Tibial nerve (tissue), 4 donors: ENCODE measurements at regions not wholly inside any gene's neighbourhood (a gene's known extent, or its start where the extent isn't known, plus 50 kb on each side); places are given as distances from the start of the nearest gene placed in this dataset.

ENCODE experiments used
- DNase-seq, 2 donors: peaks; one replicate each; pipeline ENCODE4 v3.0.0-alpha.2; 2019; ENCODE audit warnings: low spot score in 2 of 2
- H3K27ac ChIP-seq, 4 donors: fragments of 200-600 bp; sonication (generic) in 3 of 4; one replicate each; pipeline ENCODE4 v1.5.1; 2017 to 2019; ENCODE audit warnings: mild to moderate bottlenecking in 1 of 4
- H3K27me3 ChIP-seq, 2 donors: fragments of 200-600 bp; sonication (generic) in 1 of 2; one replicate each; pipeline versions ENCODE4 v1.5.1 to v1.6.0; 2017 to 2019
- H3K36me3 ChIP-seq, 3 donors: fragments of 200-600 bp; sonication (generic); one replicate each; pipeline ENCODE4 v1.5.1; 2018 to 2019
- H3K4me1 ChIP-seq, 4 donors: fragments of 200-600 bp; sonication (generic) in 3 of 4; one replicate each; pipeline ENCODE4 v1.5.1; 2017 to 2019
- H3K4me3 ChIP-seq, 4 donors: fragments of 200-600 bp; sonication (generic) in 3 of 4; one replicate each; pipeline ENCODE4 v1.5.1; 2017 to 2019; ENCODE audit warnings: mild to moderate bottlenecking in 1 of 4, moderate library complexity in 1 of 4
- H3K9me3 ChIP-seq, 4 donors: fragments of 200-600 bp; sonication (generic) in 3 of 4; one replicate each; pipeline ENCODE4 v1.5.1; 2017 to 2019
- EP300 ChIP-seq, 2 donors: sonication (generic); formaldehyde crosslinking; IDR thresholded peaks; one replicate each; pipeline ENCODE4 v1.6.1; 2017; ENCODE audit warnings: antibody characterized with exemption in 2 of 2, mild to moderate bottlenecking in 1 of 2
- POLR2A ChIP-seq, 2 donors: fragments of 450-650 bp; IDR thresholded peaks; one replicate each; pipeline ENCODE4 v1.6.1; 2017; ENCODE audit warnings: antibody characterized with exemption in 2 of 2, mild to moderate bottlenecking in 2 of 2, moderate library complexity in 2 of 2
- WGBS, 2 donors: methylation state at CpG; one replicate each; pipeline ENCODE4 v1.1.5; 2018; 5-methylcytosine and 5-hydroxymethylcytosine counted together
- TF ChIP-seq, protein P1 (sequence below), 5 experiments: fragments of 200-600 bp in 3 of 5; fragments of 450-650 bp in 2 of 5; sonication (generic) in 3 of 5; IDR thresholded peaks; one replicate each; pipeline ENCODE4 v1.5.1; 2016 to 2019; ENCODE audit warnings: antibody characterized with exemption in 5 of 5, mild to moderate bottlenecking in 3 of 5, moderate library complexity in 2 of 5

DNA sequence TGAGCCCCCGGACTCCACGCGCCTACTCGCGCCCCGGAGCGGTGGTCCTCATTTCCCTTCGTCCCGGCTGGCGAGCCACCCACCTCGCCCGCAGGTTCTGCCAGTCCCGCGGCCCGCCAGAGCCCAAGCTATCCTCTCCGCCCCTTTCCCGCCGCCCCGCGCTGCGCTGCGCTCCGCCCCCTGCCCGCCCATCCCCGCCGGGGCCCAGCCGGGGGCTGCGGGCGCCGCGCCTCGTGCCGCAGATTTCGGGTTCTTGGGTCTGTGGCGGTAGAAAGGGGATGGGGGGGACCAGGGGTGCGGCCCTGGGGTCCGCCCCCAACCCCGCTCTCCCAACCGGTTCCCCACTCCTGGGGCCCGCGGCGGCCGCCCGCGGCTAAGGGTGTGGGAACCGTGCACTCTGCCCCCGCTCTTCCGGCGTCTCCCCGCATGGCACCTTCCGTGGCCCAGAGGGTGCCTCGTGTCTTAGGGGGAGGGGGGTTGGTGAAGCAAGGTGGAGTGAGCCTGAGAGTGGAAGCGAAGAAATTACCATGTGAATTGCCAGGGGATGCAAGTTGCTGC lies 650.8 kb upstream of the DIPK2B start:
- WGBS, 2 donors, result 10 to 41% methylated on average over 4 to 31 of the region's 53 CpGs
- H3K9me3 ChIP-seq, result no peaks in the 10 kb centered on the region
- peaks cover 0 to 4% (median 0%) of the 10 kb centered on the region in 4 donors for H3K4me1 ChIP-seq
- peak overlapping the region; percentile 35 to 65 (median 40) for H3K4me3 ChIP-seq
- TF ChIP-seq EP300 (IDR thresholded peaks at IDR 0.05) (no peak), POLR2A (IDR thresholded peaks at IDR 0.05) (no peak)
- TF ChIP-seq, protein P1, sequence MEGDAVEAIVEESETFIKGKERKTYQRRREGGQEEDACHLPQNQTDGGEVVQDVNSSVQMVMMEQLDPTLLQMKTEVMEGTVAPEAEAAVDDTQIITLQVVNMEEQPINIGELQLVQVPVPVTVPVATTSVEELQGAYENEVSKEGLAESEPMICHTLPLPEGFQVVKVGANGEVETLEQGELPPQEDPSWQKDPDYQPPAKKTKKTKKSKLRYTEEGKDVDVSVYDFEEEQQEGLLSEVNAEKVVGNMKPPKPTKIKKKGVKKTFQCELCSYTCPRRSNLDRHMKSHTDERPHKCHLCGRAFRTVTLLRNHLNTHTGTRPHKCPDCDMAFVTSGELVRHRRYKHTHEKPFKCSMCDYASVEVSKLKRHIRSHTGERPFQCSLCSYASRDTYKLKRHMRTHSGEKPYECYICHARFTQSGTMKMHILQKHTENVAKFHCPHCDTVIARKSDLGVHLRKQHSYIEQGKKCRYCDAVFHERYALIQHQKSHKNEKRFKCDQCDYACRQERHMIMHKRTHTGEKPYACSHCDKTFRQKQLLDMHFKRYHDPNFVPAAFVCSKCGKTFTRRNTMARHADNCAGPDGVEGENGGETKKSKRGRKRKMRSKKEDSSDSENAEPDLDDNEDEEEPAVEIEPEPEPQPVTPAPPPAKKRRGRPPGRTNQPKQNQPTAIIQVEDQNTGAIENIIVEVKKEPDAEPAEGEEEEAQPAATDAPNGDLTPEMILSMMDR (IDR thresholded peaks at IDR 0.05), result no peak
- peaks cover 0 to 15% of the 10 kb centered on the region in 2 donors for H3K27me3 ChIP-seq
- no peak for DNase-seq
- no peaks in the 10 kb centered on the region for H3K36me3 ChIP-seq
- H3K27ac ChIP-seq, result peak overlapping the region in 2 of 4 donors; percentile 28 to 56

DNA sequence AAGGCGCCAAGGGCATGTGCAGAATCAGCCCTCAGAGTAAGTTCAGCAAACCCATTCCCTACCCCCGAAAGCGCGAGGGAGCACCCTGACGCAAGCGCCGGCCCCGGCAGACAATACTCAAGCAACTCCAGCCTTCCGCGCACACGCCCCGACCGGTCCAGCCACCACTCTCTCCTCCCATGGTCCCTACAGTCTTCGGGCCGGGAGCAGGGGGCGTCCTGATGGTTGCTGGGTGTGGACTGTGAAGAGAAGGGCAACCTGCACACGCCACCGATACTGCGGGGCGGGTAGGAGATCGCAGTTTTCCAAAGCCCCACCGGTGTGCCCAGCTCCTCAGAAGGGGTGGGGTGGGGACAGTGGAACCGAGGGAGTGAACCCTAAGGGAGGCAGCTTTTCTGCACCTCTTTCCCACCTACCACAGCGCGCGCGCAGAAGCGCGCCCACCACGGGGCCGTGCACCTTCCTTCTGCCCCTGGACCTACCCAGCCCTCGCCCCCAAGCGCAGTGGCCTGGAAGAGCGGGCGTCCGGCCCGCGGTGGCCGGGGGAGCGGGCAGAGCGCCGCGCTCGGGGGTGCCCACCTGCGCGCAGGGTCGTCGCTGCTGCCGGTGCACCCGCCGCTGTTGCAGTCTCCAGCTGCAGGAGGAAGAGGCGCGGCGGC lies 650.2 kb upstream of the DIPK2B start:
- Histone ChIP-seq H3K9me3 (no peaks in the 10 kb centered on the region), H3K4me1 (peaks cover 0 to 4% (median 0%) of the 10 kb centered on the region in 4 donors), H3K4me3 (peak overlapping the region; percentile 35 to 65 (median 40)), H3K27ac (peak overlapping the region in 1 of 4 donors; percentile 56), H3K36me3 (no peaks in the 10 kb centered on the region), H3K27me3 (peaks cover 0 to 15% of the 10 kb centered on the region in 2 donors)
- TF ChIP-seq, protein P1 (IDR thresholded peaks at IDR 0.05), result no peak
- TF ChIP-seq POLR2A (IDR thresholded peaks at IDR 0.05) (no peak), EP300 (IDR thresholded peaks at IDR 0.05) (no peak)
- WGBS, 2 donors, result 0 to 33% methylated on average over 1 to 46 of the region's 54 CpGs
- no peak for DNase-seq

DNA sequence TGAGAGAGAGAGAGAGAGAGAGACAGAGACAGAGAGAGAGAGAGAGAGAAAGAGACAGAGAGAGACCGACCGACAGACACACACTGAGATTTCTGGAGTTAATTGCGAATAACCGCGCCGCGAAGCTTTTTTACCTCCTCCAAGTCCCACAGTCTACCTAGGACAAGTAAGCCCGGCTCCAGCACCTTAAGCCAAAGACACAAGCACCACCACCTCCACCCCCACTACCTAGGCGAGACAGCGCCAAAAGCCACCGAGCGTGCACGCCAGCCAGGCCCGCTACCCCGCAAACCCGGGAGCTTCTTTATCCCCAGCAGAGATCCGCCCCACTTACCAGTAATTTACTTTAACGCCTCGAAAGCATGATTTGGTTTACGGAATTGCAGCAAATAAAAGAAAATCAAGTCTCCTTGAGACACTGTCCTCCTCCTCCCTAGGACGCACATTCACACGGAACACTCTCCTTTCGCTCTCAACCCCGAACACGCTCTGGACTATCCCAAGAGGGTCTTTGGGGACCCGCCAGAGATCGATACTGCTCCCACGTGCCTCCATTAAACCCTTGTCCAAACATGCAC lies 649.6 kb upstream of the DIPK2B start:
- peak overlapping the region; percentile 35 to 65 (median 40) for H3K4me3 ChIP-seq
- peaks cover 0 to 15% of the 10 kb centered on the region in 2 donors for H3K27me3 ChIP-seq
- H3K4me1 ChIP-seq, result peaks cover 0 to 4% (median 0%) of the 10 kb centered on the region in 4 donors
- peak overlapping the region in 1 of 4 donors; percentile 22 for H3K27ac ChIP-seq
- WGBS, 2 donors, result 3 to 48% methylated on average over 27 to 28 of the region's 28 CpGs
- TF ChIP-seq, protein P1 (IDR thresholded peaks at IDR 0.05), result no peak
- TF ChIP-seq EP300 (IDR thresholded peaks at IDR 0.05), result no peak
- no peak for TF ChIP-seq POLR2A (IDR thresholded peaks at IDR 0.05)
- no peaks in the 10 kb centered on the region for H3K9me3 ChIP-seq
- DNase-seq, result no peak
- H3K36me3 ChIP-seq, result no peaks in the 10 kb centered on the region

DNA sequence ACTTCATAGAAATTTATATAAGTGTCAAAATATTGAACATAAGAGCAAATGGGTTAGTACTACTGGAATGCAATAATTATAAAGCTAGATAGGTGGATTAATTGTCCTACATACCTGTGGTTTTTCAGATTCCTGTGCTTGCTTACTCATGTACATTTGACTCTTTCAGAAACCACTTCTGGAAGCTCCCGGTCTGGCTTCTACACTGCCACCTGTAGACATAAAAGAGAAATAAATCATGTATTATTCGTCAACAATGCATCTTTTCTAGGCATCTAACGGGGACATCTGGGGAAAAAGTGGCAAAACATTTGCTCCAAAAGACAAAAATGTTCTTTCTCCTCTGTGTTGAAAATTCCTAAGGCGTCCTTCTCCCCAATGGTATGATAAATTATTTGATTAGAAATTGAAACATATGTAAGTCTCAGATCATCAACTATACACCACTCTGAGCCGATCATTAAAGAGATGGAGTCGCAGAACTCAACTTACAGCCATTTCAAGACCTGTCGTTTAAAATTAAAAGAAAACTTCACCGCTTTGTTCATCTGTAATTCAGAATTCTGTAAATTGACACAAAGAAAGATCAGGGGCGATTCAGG lies 648.7 kb upstream of the DIPK2B start:
- Histone ChIP-seq H3K4me3 (peak overlapping the region in 1 of 4 donors; percentile 65), H3K9me3 (no peaks in the 10 kb centered on the region), H3K36me3 (no peaks in the 10 kb centered on the region), H3K27ac (no peak overlapping the region), H3K4me1 (peaks cover 0 to 4% (median 0%) of the 10 kb centered on the region in 4 donors), H3K27me3 (peaks cover 0 to 15% of the 10 kb centered on the region in 2 donors)
- DNase-seq, result no peak
- TF ChIP-seq POLR2A (IDR thresholded peaks at IDR 0.05), result no peak
- TF ChIP-seq, protein P1 (IDR thresholded peaks at IDR 0.05), result peak in 3 of 5 experiments; percentile 11 to 29 (median 28)
- no peak for TF ChIP-seq EP300 (IDR thresholded peaks at IDR 0.05)
- whole genome bisulfite sequencing, 2 donors, result 20 to 32% methylated on average over 9 of the region's 9 CpGs
